RKO (cell line): ENCODE measurements at regions not wholly inside any gene's neighbourhood (a gene's known extent, or its start where the extent isn't known, plus 50 kb on each side); places are given as distances from the start of the nearest gene placed in this dataset.
A peak's percentile ranks its signal among the peaks of the same experiment; 100 is the strongest.
"Not testable (repeated sequence)": the region's sequence is repeated elsewhere in the genome, so short reads cannot be mapped to it uniquely, and the experiment has no call there.

Source experiments
- DNase-seq: peaks from one replicate; pipeline ENCODE4 v3.0.0-alpha.2; 2016; ENCODE audit warnings: low spot score

- peak; percentile 68 for DNase-seq
Observed at GRCh38 chr17:30731210-30732132, 93.0 kb downstream of the CRLF3 start.

DNA sequence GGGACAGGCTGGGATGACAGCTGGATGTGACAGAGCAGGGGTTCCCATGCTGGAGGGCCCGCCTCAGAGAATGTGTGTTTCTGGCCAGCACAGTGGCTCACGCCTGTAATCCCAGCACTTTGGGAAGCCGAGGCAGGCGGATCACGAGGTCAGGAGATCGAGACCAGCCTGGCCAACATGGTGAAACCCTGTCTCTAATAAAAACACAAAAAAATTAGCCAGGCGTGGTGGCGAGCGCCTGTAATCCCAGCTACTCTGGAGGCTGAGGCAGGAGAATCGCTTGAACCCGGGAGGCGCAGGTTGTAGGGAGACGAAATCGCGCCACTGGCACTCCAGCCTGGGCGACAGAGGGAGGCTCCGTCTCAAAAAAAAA, 93.7 kb downstream of the CRLF3 start:
- not testable (repeated sequence) for DNase-seq

DNA sequence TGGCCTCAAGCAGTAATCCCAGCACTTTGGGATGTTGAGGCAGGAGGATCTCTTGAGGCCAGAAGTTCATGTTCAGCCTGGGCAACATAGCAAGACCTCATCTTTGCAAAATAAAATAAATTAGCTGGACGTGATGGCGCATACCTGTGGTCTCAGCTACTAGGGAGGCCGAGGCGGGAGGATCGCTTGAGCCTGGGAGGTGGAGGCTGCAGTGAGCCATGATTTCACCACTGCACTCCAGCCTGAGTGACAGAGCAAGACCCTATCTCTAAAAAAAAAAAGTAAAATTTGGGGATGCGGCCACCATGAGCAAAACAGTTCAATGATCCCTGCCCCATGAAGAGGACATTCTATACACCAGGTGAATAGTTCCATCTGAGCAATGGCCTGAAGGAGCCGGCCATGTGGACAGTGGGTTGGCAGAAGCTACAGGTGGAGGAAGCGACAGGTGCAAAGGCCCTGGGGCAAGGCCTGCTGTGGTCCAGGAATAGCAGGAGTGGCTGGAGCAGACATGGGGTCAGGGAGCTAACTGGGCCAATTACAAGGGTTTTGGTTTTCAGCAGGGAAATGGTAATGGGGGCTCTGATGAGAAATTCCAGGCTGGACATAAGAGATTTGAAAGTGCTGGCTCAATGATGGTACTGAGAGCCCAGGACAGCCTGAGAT, 94.2 kb downstream of the CRLF3 start:
- DNase-seq = not testable (repeated sequence)

- DNase-seq = not testable (repeated sequence)
Observed at GRCh38 chr17:30729471-30730170, 94.9 kb downstream of the CRLF3 start.

DNA sequence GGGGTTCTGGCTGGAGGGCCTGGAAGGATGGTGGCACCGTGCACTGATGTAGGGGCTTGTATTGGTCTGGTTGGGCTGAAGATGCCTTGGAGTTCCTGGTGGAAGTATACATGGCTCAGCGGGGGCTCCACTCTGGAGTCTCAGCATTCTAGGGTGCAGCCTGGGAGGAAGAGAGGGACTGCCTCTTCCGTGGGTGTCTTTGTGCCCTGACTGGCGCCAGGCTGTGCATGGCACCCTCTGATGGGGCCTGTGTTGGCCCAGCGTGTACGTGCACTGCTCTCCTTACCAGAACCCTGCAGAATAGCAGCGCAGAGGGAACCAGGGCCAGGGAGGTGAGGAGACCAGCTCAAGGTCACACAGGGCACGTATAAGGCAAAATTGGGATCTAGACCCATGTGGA, 97.0 kb downstream of the CRLF3 start:
- not testable (repeated sequence) for DNase-seq

DNA sequence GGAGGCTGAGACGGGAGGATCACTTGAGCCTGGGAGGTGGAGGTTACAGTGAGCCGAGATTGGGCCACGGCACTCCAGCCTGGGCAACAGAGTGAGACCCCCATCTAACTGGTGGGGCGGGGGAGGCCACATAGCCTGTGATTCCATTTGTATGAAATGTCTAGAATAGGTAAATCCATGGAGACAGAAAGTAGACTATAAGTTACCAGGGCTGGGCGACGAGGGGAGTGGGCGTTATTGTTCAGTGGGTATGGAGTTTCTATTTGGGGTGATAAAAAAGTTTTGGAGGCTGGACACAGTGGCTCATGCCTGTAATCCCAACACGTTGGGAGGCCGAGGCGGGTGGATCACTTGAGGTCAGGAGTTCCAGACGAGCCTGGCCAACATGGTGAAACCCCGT, 97.8 kb downstream of the CRLF3 start:
- DNase-seq = not testable (repeated sequence)

DNA sequence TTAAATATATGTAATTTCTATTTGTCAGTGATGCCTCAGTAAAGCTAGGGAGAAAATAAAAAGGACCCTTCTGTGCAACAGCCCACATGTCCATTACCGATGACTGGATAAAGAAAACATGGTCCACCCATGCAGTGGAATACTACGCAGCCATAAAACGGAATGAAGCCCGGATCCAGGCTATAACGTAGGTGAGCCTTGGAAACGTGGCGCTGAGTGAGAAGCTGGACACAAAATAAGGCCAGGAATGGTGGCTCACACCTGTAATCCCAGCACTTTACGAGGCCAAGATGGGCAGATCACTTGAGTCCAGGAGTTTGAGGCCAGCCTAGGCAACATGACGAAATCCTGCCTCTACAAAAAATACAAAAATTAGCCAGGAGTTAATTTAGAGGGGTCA, 98.2 kb downstream of the CRLF3 start:
- DNase-seq = not testable (repeated sequence)

DNA sequence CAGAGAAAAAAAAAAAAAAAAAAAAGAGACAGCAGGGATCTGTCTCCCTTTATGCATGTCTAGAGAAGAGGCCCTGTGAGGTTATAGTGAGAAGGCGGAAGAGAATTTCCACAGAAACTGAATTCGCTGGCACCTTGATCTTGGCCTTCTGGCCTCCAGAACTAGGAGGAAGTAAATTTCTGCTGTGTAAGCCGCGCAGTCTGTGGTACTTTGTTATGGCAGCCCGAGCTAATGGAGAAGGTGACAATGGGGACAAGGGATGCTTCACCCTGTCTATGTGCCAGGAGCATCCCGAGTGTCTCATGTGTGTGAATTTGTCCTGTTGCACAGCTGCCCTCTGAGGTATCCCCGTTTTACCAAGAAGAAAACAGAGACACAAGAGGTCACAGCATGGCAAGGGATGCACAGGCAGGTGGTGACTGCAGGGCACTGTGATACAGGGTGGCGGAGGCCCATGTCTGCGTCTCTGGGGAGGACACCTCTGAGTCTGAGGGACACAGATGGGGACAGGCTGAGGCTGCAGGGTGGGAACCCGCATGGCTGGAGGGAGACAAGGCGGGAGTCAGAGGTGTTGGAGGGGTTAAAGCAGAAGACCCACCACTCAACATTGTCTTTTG, 100.3 kb downstream of the CRLF3 start:
- not testable (repeated sequence) for DNase-seq

GRCh38 chr17:30722114-30722780, 102.2 kb downstream of the CRLF3 start:
- DNase-seq = not testable (repeated sequence)

DNA sequence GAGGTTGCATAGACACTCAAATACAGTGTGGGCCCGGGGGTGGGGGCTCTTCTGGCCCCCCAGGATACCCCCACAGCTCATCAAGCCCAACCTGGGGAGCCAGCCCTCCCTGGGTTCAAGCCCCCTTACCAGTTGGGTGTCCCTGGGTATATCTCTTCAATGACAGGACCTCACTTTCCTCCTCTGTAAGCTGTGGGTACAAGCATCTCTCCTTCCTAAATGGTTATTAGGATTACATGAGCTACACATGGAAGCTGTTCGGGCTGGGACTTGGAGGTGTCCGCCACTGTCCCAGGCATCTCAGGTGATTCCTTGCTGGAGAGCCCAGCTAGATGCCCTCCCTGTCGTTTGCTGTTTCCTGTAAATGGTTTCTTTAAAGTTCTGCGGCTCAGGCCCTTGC, 103.5 kb downstream of the CRLF3 start:
- not testable (repeated sequence) for DNase-seq

GRCh38 chr17:30720013-30720471, 104.5 kb downstream of the CRLF3 start:
- no peak for DNase-seq

GRCh38 chr17:30719131-30719973, 105.1 kb downstream of the CRLF3 start:
- peak; percentile 58 for DNase-seq

DNA sequence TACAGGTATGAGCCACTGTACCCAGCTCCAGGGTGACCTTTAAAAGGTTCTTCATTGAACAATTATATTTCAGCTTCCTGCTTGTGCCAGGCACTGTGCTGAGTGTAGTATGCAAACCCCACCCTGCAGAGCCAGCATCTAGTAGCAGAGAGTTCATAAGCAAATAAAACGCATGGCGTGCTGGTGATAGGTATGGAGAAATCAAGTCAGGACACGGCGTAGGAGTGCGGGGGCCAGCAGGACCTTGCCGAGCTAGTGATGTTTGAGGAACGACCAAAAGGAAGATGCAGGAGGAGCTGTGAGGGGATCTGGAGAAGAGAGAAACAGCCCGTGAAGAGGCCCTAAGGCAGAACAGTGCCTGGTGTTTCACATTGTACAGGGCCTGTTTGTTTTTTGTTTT, 105.8 kb downstream of the CRLF3 start:
- DNase-seq = not testable (repeated sequence)

DNA sequence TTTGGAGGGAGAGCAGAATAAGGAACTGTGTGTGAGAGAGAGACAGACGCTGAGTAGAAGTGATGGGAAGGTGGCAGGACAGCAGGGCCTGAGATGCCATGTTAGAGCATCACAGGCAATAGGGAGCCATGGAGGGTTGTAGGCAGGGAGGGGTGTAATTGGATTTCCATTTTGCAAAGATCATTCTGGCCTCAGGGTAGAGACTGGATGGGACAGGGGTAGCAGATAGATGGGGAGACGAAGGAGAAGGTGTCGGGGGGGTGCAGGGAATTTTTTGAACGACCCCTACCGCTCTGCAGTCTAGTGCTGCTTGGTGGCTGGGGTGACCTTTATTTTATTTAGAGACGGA, 106.4 kb downstream of the CRLF3 start:
- not testable (repeated sequence) for DNase-seq

DNA sequence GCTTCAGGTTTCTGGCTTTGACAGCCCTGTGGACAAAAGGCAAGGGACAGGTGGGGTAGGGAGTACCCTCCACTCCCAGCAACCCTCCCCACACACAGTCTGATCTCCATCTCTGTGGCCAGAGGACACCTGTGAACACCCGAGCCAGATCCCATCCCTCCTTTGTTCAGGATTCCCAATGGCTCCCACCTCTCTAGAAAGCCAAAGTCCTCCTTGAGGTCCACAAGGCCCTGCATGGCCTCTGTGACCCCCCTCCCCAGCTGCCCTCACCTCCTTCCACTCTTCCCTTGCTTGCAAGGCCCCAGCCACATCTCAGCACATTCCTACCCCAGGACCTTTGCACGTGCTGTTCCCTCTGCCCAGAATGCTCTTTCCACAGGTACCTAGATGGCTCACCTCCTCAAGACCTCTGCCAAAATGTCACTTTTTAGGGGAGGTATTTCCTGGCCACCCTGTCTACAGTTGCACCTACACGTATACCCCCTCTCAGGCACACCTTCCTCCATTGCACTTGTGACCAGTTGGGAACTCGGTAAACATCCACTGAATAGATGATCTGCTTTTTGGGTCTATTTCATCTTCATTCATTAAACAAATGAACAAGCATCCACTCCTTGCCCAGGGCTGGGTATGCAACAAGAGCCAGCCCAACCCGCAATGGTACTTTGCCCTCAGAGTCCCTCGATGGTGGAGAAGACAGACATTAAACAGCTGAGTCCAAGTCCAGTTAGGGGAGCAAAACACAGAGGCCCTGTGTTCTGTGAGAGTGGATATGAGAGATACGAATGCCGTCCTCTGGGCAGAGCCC, 107.0 kb downstream of the CRLF3 start:
- DNase-seq = no peak

GRCh38 chr17:30716461-30717290, 107.8 kb downstream of the CRLF3 start:
- peak; percentile 34 for DNase-seq

DNA sequence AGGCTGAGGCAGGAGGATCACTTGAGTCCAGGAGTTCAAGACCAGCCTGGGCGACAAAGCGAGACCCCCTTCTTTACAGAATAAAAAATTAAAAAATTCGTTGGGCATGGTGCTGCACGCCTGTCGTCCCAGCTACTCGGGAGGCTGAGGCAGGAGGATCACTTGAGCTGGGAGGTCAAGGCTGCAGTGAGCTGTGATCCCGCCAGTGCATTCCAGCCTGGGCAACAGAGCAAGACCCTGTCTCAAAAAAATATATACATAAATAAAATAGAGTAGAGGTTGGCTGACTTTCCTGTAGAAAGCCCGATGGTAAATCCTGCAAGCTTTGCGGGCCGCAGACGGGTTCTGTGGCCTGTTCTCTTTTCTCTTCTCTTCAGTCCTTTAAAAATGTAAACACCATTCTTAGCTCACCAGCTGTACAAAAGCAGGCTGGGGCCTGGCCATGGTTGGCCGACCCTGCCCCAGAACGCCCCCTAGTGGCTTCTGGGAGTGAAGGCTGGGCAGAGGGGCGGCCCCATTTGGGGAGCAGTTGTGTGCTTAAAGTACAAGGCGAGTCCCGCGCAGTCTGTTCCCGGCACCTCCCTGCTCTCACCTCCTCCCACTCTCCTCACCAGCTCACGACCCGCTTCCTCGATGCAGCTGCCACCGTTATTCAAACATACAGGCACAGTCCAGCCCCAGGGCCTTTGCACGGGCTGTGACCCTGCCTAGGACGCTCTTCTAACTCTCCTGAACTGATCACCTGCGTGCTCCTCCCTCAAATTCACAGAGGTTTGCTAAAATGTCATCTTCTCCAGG, 109.5 kb downstream of the CRLF3 start:
- DNase-seq = peak; percentile 32

DNA sequence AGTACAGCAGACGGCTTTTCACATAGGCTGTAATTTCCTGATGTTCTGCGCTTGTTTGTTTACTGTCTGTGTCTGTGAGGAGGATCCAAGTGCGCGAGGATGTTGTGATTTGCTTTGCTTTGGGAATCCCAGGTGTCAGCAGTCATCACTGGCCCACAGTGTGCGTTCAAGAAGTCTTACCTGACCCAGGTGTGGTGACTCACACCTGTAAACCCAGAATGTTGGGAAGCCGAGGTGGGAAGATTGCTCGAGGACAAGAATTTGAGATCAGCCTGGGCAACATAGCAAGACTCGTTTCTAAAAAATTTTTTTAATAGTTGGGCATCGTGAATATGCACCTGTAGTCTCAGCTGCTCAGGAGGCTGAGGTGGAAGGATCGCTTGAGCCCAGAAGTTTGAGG, 110.7 kb downstream of the CRLF3 start:
- DNase-seq = not testable (repeated sequence)
